ENCODE measurements at regions not wholly inside any gene's neighbourhood (a gene's known extent, or its start where the extent isn't known, plus 50 kb on each side); places are given as distances from the start of the nearest gene placed in this dataset.

DNA sequence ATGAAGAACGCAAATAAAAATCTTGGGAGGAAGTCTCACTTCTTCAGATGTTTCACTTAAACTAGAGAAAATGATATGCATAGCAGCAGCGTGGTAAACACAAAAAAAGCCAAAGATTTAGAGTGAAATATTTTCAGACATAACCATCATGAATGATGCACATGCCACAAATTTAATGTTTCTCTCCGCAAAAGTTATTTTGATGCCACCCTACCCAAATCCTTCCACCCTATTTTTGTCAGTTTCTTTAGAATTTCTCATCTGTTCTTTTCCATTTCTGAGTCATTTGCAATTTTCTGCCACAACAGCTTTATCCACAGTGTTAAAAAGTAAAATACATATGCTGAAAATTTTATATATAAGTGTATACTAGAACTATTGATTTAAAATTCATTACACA is 1663.7 kb upstream of the ADGRL3 start:
- Histone ChIP-seq H3K4me2 (ENCODE audit: insufficient read depth, insufficient read length, low read length) (no peak overlapping the region), H4K91ac (ENCODE audit: insufficient read length, low read depth, low read length) (no peak overlapping the region), H3K79me1 (ENCODE audit: insufficient read depth, low read depth, low read length, poor library complexity, severe bottlenecking) (no peaks in the 10 kb centered on the region), H3K9ac (ENCODE audit: extremely low read depth, insufficient read length, low read length) (no peak overlapping the region), H3K4me1 (ENCODE audit: insufficient read depth, low read length) (no peaks in the 10 kb centered on the region), H3K23ac (ENCODE audit: insufficient read length, low read depth, low read length) (no peak overlapping the region), H3K79me2 (ENCODE audit: insufficient read depth, low read length) (no peaks in the 10 kb centered on the region), H3K27me3 (ENCODE audit: insufficient read depth, low read length) (no peaks in the 10 kb centered on the region), H3T11ph (ENCODE audit: low read length) (no peak overlapping the region), H4K5ac (ENCODE audit: insufficient read length, low read depth, low read length) (no peak overlapping the region), H2BK120ac (ENCODE audit: low read depth, low read length, poor library complexity, severe bottlenecking) (no peak overlapping the region), H2BK15ac (ENCODE audit: low read depth, low read length) (no peak overlapping the region), H4K20me1 (ENCODE audit: control insufficient read depth, insufficient read depth, insufficient read length) (no peaks in the 10 kb centered on the region), H2AFZ (ENCODE audit: low read length) (no peak overlapping the region), H2BK5ac (ENCODE audit: insufficient read length, low read length) (no peak overlapping the region), H2BK20ac (ENCODE audit: low read depth, low read length, poor library complexity, severe bottlenecking) (no peak overlapping the region), H3K18ac (ENCODE audit: insufficient read length, low read depth, low read length) (no peak overlapping the region), H3K56ac (ENCODE audit: insufficient read length, low read depth, low read length) (no peak overlapping the region), H3K4ac (ENCODE audit: low read depth, low read length) (no peak overlapping the region), H3K23me2 (ENCODE audit: insufficient read length, low read depth, low read length, poor library complexity, severe bottlenecking) (no peaks in the 10 kb centered on the region), H3K9me3 (ENCODE audit: control insufficient read depth, low read depth, low read length) (no peaks in the 10 kb centered on the region), H4K8ac (replicated peaks; ENCODE audit: insufficient read length, low read depth, low read length) (no peak overlapping the region), H3K14ac (ENCODE audit: insufficient read depth, low read length) (no peak overlapping the region), H2BK12ac (ENCODE audit: insufficient read length, low read depth, low read length) (no peak overlapping the region), H3K27ac (ENCODE audit: insufficient read length, low read depth, low read length) (no peak overlapping the region), H2AK5ac (ENCODE audit: insufficient read length, low read length) (no peak overlapping the region)
- H3K9me3 Mint-ChIP-seq, result no peaks in the 10 kb centered on the region; a peak in 1 of 5 replicates
- no peak for TF ChIP-seq CTCF (conservative IDR thresholded peaks at IDR 0.05)
- H3K4me3 Mint-ChIP-seq, result no peak overlapping the region
- H3K36me3 Mint-ChIP-seq (ENCODE audit: insufficient read depth in 1 of 3, low read depth in 3 of 3), result no peaks in the 10 kb centered on the region
- no peak overlapping the region; a peak in 1 of 7 replicates for H3K27ac Mint-ChIP-seq
- H3K4me1 Mint-ChIP-seq, result no peaks in the 10 kb centered on the region
- H3K27me3 Mint-ChIP-seq (ENCODE audit: low read depth), result no peaks in the 10 kb centered on the region
- no peak for DNase-seq
- no CpG with 5 or more reads among the region's 3 CpGs for whole genome bisulfite sequencing (ENCODE audit: extremely low coverage, insufficient read length, low lambda C conversion rate)

Data from H9 (cell line).